HG03280 (cell line): ENCODE measurements at regions not wholly inside any gene's neighbourhood (a gene's known extent, or its start where the extent isn't known, plus 50 kb on each side); places are given as distances from the start of the nearest gene placed in this dataset.

Source experiments
- ATAC-seq: cut with Tn5 transposase; IDR thresholded peaks from one replicate; pipeline ENCODE4 v1.9.1; 2021; ENCODE audit warnings: mild to moderate bottlenecking, moderate library complexity; ENCODE audit not compliant: unreplicated experiment

GRCh38 chr7:116083796-116084195, 53.2 kb upstream of the TFEC start:
- ATAC-seq = no peak

- ATAC-seq = no peak
These were observed 56.0 kb upstream of the TFEC start for GRCh38 chr7:116086547-116087045.

GRCh38 chr7:116087291-116087690, 56.7 kb upstream of the TFEC start:
- ATAC-seq = no peak

- no peak for ATAC-seq
These were observed 57.4 kb upstream of the TFEC start for GRCh38 chr7:116087984-116088383.

- ATAC-seq = no peak
These were observed 58.7 kb upstream of the TFEC start for GRCh38 chr7:116089293-116089692.

- ATAC-seq = no peak
These were observed 63.1 kb upstream of the TFEC start for GRCh38 chr7:116093516-116094301.

GRCh38 chr7:116095396-116095795, 64.8 kb upstream of the TFEC start:
- ATAC-seq = no peak

- ATAC-seq = peak; percentile 57
These were observed 66.9 kb upstream of the TFEC start for GRCh38 chr7:116097365-116098009.

- no peak for ATAC-seq
These were observed 67.6 kb upstream of the TFEC start for GRCh38 chr7:116098175-116098574.

- ATAC-seq = no peak
These were observed 70.1 kb upstream of the TFEC start for GRCh38 chr7:116100626-116101025.

- no peak for ATAC-seq
These were observed 71.1 kb upstream of the TFEC start for GRCh38 chr7:116101704-116102103.

- no peak for ATAC-seq
These were observed 80.9 kb upstream of the TFEC start for GRCh38 chr7:116111475-116111874.

- no peak for ATAC-seq
These were observed 82.7 kb upstream of the TFEC start for GRCh38 chr7:116113310-116113709.

GRCh38 chr7:116120839-116121238, 89.5 kb upstream of the TES start:
- no peak for ATAC-seq

GRCh38 chr7:116122972-116123595, 87.3 kb upstream of the TES start:
- ATAC-seq = peak; percentile 63

GRCh38 chr7:116128139-116128538, 82.2 kb upstream of the TES start:
- ATAC-seq = no peak

- no peak for ATAC-seq
These were observed 75.0 kb upstream of the TES start for GRCh38 chr7:116135306-116135705.

GRCh38 chr7:116138202-116138801, 72.0 kb upstream of the TES start:
- peak; percentile 91 for ATAC-seq

- no peak for ATAC-seq
These were observed 71.3 kb upstream of the TES start for GRCh38 chr7:116139007-116139406.

GRCh38 chr7:116139807-116140206, 70.5 kb upstream of the TES start:
- no peak for ATAC-seq

GRCh38 chr7:116142374-116142773, 68.0 kb upstream of the TES start:
- no peak for ATAC-seq
